HG02973 (cell line): ENCODE measurements at regions not wholly inside any gene's neighbourhood (a gene's known extent, or its start where the extent isn't known, plus 50 kb on each side); places are given as distances from the start of the nearest gene placed in this dataset.

ENCODE experiments used
- ATAC-seq: cut with Tn5 transposase; IDR thresholded peaks from one replicate; pipeline ENCODE4 v1.9.1; 2021; ENCODE audit warnings: moderate library complexity; ENCODE audit not compliant: unreplicated experiment

- no peak for ATAC-seq
Measured at GRCh38 chr3:15942936-15943335, 145.2 kb upstream of the ANKRD28 start.

GRCh38 chr3:15948388-15948787 is 150.6 kb upstream of the ANKRD28 start:
- ATAC-seq, result no peak

DNA sequence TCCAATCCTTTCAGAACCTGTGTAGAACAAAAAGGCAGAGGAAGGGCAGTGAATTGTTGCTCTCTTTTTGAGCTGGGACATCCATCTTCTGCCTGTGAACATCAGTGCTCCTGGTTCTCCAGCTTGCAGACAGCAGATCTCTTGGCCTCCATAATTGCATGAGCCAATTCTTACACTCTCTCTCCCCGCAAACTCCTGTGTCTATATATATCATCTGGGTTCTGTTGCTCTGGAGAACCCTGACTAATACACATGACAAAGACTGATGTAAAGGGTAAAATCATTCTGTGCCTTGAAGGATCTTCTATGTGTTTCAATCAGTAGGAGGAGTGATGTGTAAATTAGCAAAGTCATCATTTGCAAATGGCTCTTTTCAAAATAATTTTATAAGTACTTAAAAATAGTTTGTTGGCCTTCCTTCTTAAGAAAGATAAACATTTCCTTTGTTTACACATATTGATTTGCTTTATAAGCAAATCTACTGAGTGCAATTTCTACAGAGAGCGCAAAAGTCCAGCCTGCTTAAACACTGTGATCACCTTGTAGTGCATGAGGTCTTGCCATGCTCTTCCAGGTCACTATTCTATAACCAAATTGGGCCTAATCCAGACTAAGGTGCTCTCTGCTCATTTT is 154.9 kb upstream of the ANKRD28 start:
- no peak for ATAC-seq

GRCh38 chr3:15953841-15954240 is 156.1 kb upstream of the ANKRD28 start:
- ATAC-seq, result no peak

DNA sequence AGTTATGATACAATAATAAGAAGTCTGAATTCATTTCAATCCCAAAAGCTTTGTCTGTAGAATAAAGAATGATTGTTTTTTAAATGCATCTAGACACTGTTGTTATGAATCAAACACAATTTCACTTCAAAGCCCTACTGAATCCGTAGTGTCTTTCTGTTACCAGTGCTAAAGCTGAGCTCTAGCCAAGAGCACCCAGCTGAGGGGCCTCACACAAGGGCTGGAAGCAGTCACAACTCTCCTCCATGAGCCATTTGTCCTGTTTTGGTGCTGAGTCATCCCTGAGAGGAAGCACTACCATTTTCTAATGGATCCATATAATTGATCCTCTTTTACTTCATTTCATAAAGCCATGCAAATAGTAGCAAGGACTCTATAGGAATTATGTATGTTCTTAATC is 158.2 kb upstream of the ANKRD28 start:
- ATAC-seq, result no peak

GRCh38 chr3:15958692-15959433 is 161.1 kb upstream of the ANKRD28 start:
- ATAC-seq, result no peak

- no peak for ATAC-seq
Measured at GRCh38 chr3:15959434-15959811, 161.6 kb upstream of the ANKRD28 start.

DNA sequence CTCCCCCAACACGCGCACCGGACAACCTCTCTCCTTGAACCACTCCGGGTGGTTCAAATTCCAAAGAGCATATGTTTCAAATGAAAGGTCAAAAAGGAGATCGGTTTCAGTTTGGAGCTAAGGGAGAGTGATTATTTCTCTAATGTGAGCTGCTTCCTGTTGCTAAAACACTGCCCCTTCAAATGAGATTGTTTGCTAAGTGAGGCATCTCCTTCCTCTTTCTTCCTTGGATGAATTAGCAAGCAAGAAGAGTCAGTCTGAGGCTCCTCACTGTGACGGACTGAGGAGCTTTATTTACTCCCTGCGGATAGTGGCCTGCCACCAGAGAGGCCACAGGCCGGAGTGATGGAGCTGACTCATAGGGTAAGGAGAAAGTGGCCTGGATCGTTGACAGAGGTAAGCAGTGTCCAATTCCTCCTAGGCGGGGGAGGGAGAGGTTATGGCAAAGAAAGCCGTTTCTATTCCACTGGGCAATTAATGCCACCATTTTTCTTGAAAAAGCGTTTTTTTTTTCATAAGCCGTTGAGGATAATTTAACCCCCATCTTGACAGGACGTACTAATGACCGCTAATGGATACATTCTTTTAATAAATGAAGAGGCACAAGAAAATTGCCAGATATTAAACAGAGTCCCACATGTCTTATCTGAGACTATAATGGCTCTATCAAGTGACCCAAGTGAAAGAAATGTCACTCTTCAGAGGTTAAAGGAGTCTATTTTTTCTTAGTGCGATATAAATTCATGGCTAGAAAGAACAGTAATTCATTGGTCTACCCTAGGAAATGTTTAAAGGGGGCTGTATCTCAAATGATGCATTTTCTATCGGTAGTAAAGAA is 167.0 kb upstream of the ANKRD28 start:
- ATAC-seq, result no peak

GRCh38 chr3:15967577-15967976 is 169.8 kb upstream of the ANKRD28 start:
- ATAC-seq, result no peak

DNA sequence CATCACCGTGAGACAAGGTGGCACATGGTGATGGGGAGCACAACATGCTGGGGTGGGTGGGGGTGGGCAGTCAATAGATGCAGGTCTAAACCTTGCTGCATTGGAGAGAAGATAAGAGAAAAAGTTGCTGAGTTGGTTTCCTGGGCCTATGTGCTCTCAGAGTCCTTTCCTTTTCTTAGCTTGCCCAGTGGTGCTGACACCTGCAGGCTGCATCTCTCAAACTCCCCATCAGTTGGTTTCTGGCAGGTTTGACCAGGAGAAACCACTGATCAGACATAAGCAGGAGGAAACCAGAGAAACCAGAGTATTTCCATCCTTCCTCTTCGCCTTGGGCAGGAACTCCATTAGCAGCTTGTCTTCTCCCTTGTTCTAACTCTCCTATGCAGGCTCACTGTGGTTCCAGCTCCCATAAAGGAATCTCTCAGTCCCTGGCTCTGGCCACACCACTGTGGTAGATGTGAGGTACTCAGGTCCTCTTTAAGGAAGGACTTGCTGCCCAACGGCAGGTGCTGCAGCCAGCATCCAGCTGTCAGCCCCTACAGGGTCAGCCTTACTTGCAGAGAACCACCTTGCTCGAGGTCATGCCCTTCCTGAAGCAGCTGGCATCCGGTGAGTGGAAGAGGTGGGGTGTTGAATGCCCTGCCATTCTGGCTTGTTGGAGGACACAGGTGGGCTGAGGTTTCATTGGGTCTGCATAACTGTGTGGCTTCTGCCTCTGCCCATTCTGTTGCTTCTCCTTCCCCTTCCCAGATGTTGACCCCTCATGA is 172.3 kb upstream of the ANKRD28 start:
- ATAC-seq, result no peak

DNA sequence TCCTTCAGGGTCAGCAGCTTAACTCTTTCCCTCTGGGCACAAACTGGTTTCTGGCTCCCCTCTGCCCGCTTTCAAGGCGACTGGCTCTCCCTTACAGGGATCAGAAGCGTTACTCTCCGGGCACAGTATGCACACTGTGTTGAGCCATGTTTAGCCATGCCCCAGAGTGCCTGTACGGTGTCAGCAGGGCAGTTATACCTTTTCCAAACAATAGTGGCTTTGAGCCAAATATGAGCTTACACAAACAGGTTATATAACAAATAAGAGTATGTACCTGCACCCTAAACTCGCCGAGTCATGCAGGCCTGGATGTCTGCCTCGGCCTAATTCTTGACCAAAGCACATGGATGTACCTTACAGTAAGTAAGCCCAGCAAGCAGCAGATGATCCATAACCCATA is 175.6 kb upstream of the ANKRD28 start:
- no peak for ATAC-seq

DNA sequence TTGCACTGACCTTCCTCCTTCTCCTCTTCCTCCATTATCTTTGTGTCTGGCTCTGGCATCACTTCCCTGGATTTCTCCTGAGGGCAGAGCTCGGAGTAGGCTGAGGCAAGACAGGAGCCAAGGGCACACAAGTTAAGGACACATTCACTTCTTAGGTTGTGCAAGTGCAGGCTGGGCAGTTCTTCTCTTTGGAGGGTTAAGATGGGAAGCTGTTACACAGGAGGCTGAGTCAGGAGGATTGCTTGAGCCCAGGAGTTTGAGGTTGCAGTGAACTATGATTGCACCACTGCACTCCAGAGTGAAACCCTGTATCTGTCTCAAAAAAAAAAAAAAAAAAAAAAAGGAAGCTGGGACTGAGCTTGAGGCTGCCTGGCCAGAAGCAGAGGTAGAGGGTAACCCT is 176.2 kb upstream of the ANKRD28 start:
- ATAC-seq, result no peak

GRCh38 chr3:15974647-15975046 is 176.9 kb upstream of the ANKRD28 start:
- no peak for ATAC-seq

GRCh38 chr3:15976524-15976923 is 178.7 kb upstream of the ANKRD28 start:
- ATAC-seq, result no peak

DNA sequence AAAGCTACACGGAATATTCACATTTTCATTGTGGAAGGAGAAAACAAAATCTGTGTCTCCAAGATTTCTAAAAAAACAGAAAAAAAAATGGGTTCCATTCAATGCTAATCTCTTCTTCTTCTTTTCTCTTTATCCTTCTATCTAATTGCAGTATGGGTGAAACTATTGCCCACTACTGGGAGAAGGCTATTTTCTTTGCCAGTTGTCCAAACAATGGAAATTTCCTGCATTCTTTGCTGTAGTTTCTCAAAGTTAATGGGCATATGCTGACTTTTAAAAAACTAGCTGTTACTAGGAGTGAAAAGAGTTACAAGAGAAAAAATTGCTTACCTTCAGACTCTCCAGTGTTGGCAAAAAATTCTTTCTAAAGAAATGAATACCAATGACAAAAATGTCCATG is 179.3 kb upstream of the ANKRD28 start:
- ATAC-seq, result no peak

DNA sequence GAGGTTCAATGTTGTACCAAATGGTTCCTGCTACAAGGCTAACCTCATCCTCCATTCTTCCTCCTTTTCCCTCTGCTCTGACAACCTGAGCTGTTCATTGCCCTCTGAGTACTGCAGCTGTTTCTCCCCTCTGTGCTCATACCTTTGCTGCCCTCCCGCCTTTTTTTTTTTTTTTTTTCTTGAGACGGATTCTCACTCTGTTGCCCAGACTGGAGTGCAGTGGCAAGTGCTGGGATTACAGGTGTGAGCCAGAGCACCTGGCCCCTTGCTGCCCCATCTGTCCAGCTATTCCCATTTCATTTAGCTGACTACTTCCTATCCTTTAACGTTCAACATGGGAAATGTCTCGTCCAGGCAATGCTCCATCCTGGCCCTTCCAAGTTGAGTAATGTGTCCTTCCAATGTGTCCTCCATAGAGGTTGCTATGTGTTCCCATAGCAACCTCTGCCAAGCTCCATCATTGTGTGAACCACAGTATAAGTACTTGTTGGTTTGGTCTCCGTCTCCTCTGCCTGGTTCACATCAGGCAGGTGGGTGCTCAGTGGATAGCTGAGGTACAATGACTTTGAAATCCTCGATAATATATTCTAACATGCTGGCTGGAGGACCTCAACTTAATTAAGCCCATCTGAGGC is 179.9 kb upstream of the ANKRD28 start:
- no peak for ATAC-seq

- no peak for ATAC-seq
Measured at GRCh38 chr3:15978801-15979200, 181.0 kb upstream of the ANKRD28 start.

DNA sequence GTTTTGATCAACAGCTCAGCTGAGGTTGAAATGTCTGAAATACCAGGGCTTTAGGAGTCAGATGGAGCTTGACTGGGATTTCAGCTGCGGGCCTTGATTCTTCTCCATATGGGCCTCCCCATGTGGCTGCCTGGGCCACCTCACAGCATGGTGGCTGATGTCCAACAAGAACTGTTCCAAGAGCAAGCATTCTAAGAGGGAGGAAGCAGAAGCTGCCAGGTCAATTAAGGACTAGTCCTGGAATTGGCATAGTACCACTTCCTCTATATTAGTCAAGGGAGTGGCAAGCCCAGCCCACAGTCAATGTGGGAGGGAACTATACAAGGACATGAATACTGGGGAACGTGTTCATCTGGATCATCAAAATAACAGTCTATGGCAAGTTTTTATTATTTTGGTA is 181.7 kb upstream of the ANKRD28 start:
- ATAC-seq, result no peak

DNA sequence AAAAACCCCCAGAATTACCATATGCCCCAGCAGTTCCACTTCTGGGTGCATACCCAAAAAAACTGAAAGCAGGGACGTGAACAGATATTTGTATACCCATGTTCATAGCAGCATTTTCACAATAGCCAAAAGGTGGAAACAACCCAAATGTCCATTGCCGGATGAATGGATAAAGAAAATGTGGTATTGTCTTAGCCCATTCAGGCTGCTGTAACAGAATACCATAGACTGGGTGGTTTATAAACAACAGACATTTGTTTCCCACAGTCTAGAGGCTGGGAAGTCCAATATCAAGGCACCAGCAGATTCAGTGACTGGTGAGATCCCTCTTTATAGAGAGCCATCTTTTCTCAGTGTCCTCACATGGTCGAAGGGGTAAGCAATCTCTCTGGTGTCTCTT is 182.1 kb upstream of the ANKRD28 start:
- ATAC-seq, result no peak

DNA sequence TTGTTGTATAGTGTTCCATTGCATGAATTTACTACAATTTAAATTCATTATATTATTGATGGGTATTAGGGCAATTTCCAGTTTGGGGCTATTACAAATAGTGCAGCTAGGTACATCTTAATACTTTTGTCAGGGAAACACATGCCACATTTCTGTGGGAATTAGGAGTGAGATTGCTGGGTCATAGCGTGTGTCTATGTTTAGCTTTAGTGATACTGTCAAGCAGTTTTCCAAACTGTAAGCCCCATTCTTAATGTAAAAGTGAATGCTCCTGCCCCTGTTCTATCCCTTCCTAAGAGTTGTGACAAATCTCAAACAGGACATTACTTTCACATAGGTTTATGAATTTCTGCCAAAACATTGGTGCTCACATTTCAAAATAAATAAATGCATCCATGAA is 184.5 kb upstream of the ANKRD28 start:
- no peak for ATAC-seq
